Chondrocyte (in vitro differentiated cells): ENCODE measurements at regions not wholly inside any gene's neighbourhood (a gene's known extent, or its start where the extent isn't known, plus 50 kb on each side); places are given as distances from the start of the nearest gene placed in this dataset.
A peak's percentile ranks its signal among the peaks of the same experiment; 100 is the strongest.

ENCODE experiments used
- DNase-seq: peaks from one replicate; pipeline ENCODE4 v3.0.0; 2021; ENCODE audit warnings: mixed read lengths, low spot score
- H3K27ac Mint-ChIP-seq: one replicate; pipeline ENCODE4 v1.8.0; 2021; ENCODE audit warnings: mild to moderate bottlenecking, moderate library complexity, mixed read lengths; ENCODE audit not compliant: unreplicated experiment
- H3K27me3 Mint-ChIP-seq: 2 replicates; pipeline ENCODE4 v1.8.0; 2021; ENCODE audit warnings: low read depth, mixed read lengths
- H3K36me3 Mint-ChIP-seq: 2 replicates; pipeline ENCODE4 v1.8.0; 2021; ENCODE audit warnings: low read depth, mixed read lengths
- H3K4me1 Mint-ChIP-seq: 2 replicates; pipeline ENCODE4 v1.8.0; 2021; ENCODE audit warnings: low read depth, mild to moderate bottlenecking, mixed read lengths
- H3K4me3 Mint-ChIP-seq: one replicate; pipeline ENCODE4 v1.8.0; 2021; ENCODE audit warnings: mild to moderate bottlenecking, moderate library complexity, mixed read lengths; ENCODE audit not compliant: unreplicated experiment
- H3K9me3 Mint-ChIP-seq: 2 replicates; pipeline ENCODE4 v1.8.0; 2021; ENCODE audit warnings: low read depth, mixed read lengths
- TF ChIP-seq, protein P1 (sequence below): fragments of 200-600 bp; sonication (generic); IDR thresholded peaks from 2 replicates; pipeline ENCODE4 v1.5.0; 2021; ENCODE audit warnings: antibody characterized with exemption, mild to moderate bottlenecking, moderate library complexity

DNA sequence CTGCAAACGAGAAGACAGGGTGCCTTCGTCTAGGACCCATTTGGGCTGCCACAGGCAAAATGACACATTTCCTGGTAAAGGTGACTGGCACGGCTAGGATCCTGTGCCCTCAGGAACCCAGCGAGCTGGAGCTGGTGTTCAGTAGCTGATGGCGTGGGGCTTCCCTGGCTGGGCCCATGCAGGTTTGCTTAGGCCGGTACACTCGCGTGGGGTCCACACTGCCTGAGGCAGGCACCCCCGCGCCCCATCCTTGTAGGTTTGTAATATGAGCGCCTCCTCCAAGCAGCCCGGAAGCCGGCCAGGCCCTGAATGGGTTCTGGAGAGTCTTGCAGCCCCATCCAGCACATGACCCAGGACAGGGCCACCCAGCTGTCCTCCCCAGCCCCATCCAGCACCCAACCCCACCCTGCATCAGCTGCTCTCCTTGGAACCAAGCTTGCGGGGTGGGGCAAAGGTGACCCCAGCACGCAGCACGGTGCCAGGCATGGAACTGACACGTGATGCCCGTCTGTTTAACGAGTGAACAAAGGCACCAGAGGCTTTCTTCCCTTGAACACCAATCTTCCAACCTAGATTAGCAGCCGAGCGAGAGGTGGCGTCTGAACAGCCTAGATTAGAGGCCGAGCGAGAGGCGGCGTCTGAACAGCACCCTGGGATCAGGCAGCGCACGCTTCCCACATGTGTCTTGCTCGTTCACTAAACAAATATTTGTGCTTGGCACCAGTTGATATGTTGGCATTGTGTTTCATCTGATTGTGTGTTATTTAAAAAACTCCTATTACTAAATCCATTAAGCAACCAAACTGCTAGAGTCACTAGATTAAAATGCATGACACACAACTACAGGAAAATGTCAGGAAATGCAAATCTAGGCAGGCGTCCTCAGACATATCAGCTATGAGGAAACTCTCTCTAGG lies 112.1 kb downstream of the DLL1 start:
- Mint-ChIP-seq H3K27ac (no peak overlapping the region), H3K4me1 (peaks cover 2% of the 10 kb centered on the region), H3K27me3 (peaks cover 24% of the 10 kb centered on the region)

GRCh38 chr6:170177772-170178560 lies 112.9 kb downstream of the DLL1 start:
- DNase-seq, result no peak
- Mint-ChIP-seq H3K4me3 (no peak overlapping the region), H3K4me1 (peaks cover 2% of the 10 kb centered on the region), H3K36me3 (no peaks in the 10 kb centered on the region), H3K27me3 (peaks cover 33% of the 10 kb centered on the region), H3K9me3 (no peaks in the 10 kb centered on the region), H3K27ac (peak overlapping the region; percentile 51)
- TF ChIP-seq, protein P1, sequence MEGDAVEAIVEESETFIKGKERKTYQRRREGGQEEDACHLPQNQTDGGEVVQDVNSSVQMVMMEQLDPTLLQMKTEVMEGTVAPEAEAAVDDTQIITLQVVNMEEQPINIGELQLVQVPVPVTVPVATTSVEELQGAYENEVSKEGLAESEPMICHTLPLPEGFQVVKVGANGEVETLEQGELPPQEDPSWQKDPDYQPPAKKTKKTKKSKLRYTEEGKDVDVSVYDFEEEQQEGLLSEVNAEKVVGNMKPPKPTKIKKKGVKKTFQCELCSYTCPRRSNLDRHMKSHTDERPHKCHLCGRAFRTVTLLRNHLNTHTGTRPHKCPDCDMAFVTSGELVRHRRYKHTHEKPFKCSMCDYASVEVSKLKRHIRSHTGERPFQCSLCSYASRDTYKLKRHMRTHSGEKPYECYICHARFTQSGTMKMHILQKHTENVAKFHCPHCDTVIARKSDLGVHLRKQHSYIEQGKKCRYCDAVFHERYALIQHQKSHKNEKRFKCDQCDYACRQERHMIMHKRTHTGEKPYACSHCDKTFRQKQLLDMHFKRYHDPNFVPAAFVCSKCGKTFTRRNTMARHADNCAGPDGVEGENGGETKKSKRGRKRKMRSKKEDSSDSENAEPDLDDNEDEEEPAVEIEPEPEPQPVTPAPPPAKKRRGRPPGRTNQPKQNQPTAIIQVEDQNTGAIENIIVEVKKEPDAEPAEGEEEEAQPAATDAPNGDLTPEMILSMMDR, result no peak

More for the DNA sequence above, 112.1 kb downstream of the DLL1 start:
- TF ChIP-seq, protein P1, result no peak
- no peak overlapping the region for H3K4me3 Mint-ChIP-seq
- peak; percentile 81 for DNase-seq
- H3K9me3 Mint-ChIP-seq, result peaks cover 4% of the 10 kb centered on the region
- H3K36me3 Mint-ChIP-seq, result no peaks in the 10 kb centered on the region

- Mint-ChIP-seq H3K4me3 (no peak overlapping the region), H3K9me3 (no peaks in the 10 kb centered on the region), H3K27me3 (peaks cover 29% of the 10 kb centered on the region), H3K36me3 (no peaks in the 10 kb centered on the region), H3K27ac (peak overlapping the region; percentile 88), H3K4me1 (peaks cover 2% of the 10 kb centered on the region)
- DNase-seq, result no peak
- TF ChIP-seq, protein P1, result no peak
These were observed 113.7 kb downstream of the DLL1 start for GRCh38 chr6:170176898-170177771.

- Mint-ChIP-seq H3K4me1 (peaks cover 2% of the 10 kb centered on the region), H3K36me3 (no peaks in the 10 kb centered on the region), H3K27me3 (peaks cover 26% of the 10 kb centered on the region), H3K27ac (no peak overlapping the region), H3K4me3 (no peak overlapping the region), H3K9me3 (no peaks in the 10 kb centered on the region)
- DNase-seq, result no peak
- TF ChIP-seq, protein P1, result no peak
These were observed 114.6 kb downstream of the DLL1 start for GRCh38 chr6:170176136-170176897.
